ENCODE measurements at regions not wholly inside any gene's neighbourhood (a gene's known extent, or its start where the extent isn't known, plus 50 kb on each side); places are given as distances from the start of the nearest gene placed in this dataset.

DNA sequence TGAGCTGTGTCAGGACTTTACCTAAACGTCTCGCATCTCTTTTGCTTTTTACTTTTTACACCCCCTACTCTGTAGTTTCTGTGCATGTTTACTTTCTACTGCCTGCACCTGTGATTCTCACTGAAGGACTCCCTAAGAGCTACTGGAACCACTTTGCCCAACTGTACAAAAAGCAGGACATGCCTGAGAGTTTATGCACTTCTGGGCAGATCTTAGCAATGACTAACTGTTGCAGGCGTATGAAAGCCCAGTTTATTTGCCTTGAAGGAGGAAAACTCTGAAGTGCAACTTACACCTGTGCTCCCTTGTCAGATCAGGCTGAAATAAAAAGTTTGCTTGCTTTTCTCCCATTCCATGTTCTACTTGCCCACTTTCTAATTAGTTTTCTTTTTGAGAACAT lies 467.0 kb upstream of the USP24 start:
- Histone ChIP-seq H3K4me1 (ENCODE audit: insufficient read depth, low read length) (no peaks in the 10 kb centered on the region), H2AFZ (ENCODE audit: low read length) (no peak overlapping the region), H4K20me1 (ENCODE audit: insufficient read depth, low read length) (no peaks in the 10 kb centered on the region), H3K27ac (ENCODE audit: extremely low read length, insufficient read depth, low read length) (no peak overlapping the region), H3K9ac (ENCODE audit: insufficient read depth, low read depth, low read length) (no peak overlapping the region), H3K4me3 (replicated peaks in 1 of 3; ENCODE audit: insufficient read depth in 1 of 3, low read depth in 2 of 3, low read length in 3 of 3) (no peak overlapping the region), H3K79me2 (ENCODE audit: insufficient read depth, low read length) (no peaks in the 10 kb centered on the region), H3K9me3 (ENCODE audit: low read length) (no peaks in the 10 kb centered on the region), H3K4me2 (ENCODE audit: low read depth, low read length) (no peak overlapping the region), H3K27me3 (ENCODE audit: control insufficient read depth in 1 of 2, insufficient read depth in 2 of 2, low read length in 2 of 2) (peaks cover 0 to 2% of the 10 kb centered on the region in 2 experiments; a peak in 1 of 5 replicates), H3K36me3 (replicated peaks in 1 of 2; ENCODE audit: control insufficient read depth in 1 of 2, insufficient read depth in 2 of 2, low read length in 2 of 2) (no peaks in the 10 kb centered on the region)
- no TSS peak for BruUV-seq (replicated peaks)
- intact Hi-C loops (cut with micrococcal nuclease; ENCODE audit: unreplicated experiment) = no loop called here
- ATAC-seq (no peak), DNase-seq (ENCODE audit: low spot score) (no peak), FAIRE-seq (no peak)
- POLR2A ChIA-PET = no interaction called here
- in situ Hi-C loops (cut with HindIII; ENCODE audit: extremely low pct_ligation_motif_present, low pct_unique_long_range_greater_than_20kb) = no loop called here
- CTCF ChIA-PET (ENCODE audit: low intra/inter-chr PET ratio, low total read pairs) = no interaction called here
- TF ChIP-seq TP53 (CRISPR knock-in tag; conservative IDR thresholded peaks at IDR 0.05) = no peak
- 56% methylated on average over 3 of the region's 3 CpGs for WGBS (ENCODE audit: low lambda C conversion rate)

DNA sequence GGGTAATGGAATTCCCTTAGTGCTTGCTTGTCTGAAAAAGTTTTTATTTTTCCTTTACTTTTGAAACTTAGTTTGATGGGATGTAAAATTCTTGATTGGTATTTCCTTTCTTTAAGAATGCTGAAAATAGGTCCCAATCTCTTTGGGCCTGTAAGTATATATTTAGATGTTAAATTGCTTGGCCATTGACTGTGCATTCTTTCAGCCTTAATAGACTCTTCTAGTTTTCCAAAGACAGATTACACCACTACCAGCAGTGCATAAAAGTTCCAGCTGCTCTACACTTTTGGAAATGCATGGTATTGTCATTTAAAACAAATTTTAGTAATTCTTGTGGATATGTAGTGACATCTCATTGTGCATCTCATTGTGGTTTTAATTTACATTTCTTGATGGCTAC lies 464.8 kb upstream of the USP24 start:
- no peak overlapping the region for H3K4me2 ChIP-seq (ENCODE audit: low read depth, low read length)
- no peaks in the 10 kb centered on the region for H3K27me3 ChIP-seq (ENCODE audit: control insufficient read depth in 1 of 2, insufficient read depth in 2 of 2, low read length in 2 of 2)
- ATAC-seq (no peak), DNase-seq (ENCODE audit: low spot score) (no peak), FAIRE-seq (no peak)
- BruUV-seq (replicated peaks) = no TSS peak
- no peak overlapping the region for H3K4me3 ChIP-seq (replicated peaks in 1 of 3; ENCODE audit: insufficient read depth in 1 of 3, low read depth in 2 of 3, low read length in 3 of 3)
- H2AFZ ChIP-seq (ENCODE audit: low read length) = no peak overlapping the region
- H3K79me2 ChIP-seq (ENCODE audit: insufficient read depth, low read length) = no peaks in the 10 kb centered on the region
- in situ Hi-C loops (cut with HindIII; ENCODE audit: extremely low pct_ligation_motif_present, low pct_unique_long_range_greater_than_20kb) = no loop called here
- no peaks in the 10 kb centered on the region for H4K20me1 ChIP-seq (ENCODE audit: insufficient read depth, low read length)
- H3K4me1 ChIP-seq (ENCODE audit: insufficient read depth, low read length) = no peaks in the 10 kb centered on the region
- TF ChIP-seq ZMYM4 (CRISPR knock-in tag; IDR thresholded peaks at IDR 0.05) = no peak
- no peak for TF ChIP-seq PPARG (CRISPR knock-in tag; conservative IDR thresholded peaks at IDR 0.05)
- H3K27ac ChIP-seq (ENCODE audit: extremely low read length, insufficient read depth, low read length) = no peak overlapping the region
- intact Hi-C loops (cut with micrococcal nuclease; ENCODE audit: unreplicated experiment) = no loop called here
- ChIA-PET CTCF (ENCODE audit: low intra/inter-chr PET ratio, low total read pairs) (no interaction called here), POLR2A (no interaction called here)
- no peaks in the 10 kb centered on the region for H3K36me3 ChIP-seq (replicated peaks in 1 of 2; ENCODE audit: control insufficient read depth in 1 of 2, insufficient read depth in 2 of 2, low read length in 2 of 2)
- H3K9ac ChIP-seq (ENCODE audit: insufficient read depth, low read depth, low read length) = no peak overlapping the region
- H3K9me3 ChIP-seq (ENCODE audit: low read length) = no peaks in the 10 kb centered on the region

DNA sequence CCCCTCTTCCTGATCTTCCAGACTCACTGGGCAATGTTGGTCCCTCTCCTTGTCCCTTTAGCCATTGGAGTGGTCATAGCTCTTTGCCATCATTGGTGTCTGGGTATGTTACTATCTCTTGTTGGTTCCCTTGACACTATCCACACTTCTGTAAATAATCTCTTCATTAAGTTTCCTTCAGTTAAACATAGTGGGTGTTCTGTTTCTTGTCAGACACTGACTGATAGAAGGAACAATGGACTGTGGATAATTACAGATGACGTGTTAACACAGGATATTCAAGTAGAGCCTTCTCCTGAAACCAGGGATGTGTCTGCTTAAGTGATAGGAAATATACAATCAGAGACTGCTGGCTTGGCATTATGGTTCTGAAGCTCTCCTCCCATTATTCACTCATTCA lies 458.3 kb upstream of the USP24 start:
- Histone ChIP-seq H3K27me3 (ENCODE audit: control insufficient read depth in 1 of 2, insufficient read depth in 2 of 2, low read length in 2 of 2) (no peaks in the 10 kb centered on the region), H3K36me3 (replicated peaks in 1 of 2; ENCODE audit: control insufficient read depth in 1 of 2, insufficient read depth in 2 of 2, low read length in 2 of 2) (no peaks in the 10 kb centered on the region), H4K20me1 (ENCODE audit: insufficient read depth, low read length) (no peaks in the 10 kb centered on the region), H2AFZ (ENCODE audit: low read length) (no peak overlapping the region), H3K4me2 (ENCODE audit: low read depth, low read length) (no peak overlapping the region), H3K27ac (ENCODE audit: extremely low read length, insufficient read depth, low read length) (no peak overlapping the region), H3K4me1 (ENCODE audit: insufficient read depth, low read length) (peaks cover 7% of the 10 kb centered on the region; the same call in 1 of the 2 replicates), H3K9me3 (ENCODE audit: low read length) (no peaks in the 10 kb centered on the region), H3K4me3 (replicated peaks in 1 of 3; ENCODE audit: insufficient read depth in 1 of 3, low read depth in 2 of 3, low read length in 3 of 3) (no peak overlapping the region), H3K9ac (ENCODE audit: insufficient read depth, low read depth, low read length) (no peak overlapping the region), H3K79me2 (ENCODE audit: insufficient read depth, low read length) (no peaks in the 10 kb centered on the region)
- BruUV-seq (replicated peaks) = no TSS peak
- ChIA-PET CTCF (ENCODE audit: low intra/inter-chr PET ratio, low total read pairs) (no interaction called here), POLR2A (no interaction called here)
- in situ Hi-C loops (cut with HindIII; ENCODE audit: extremely low pct_ligation_motif_present, low pct_unique_long_range_greater_than_20kb) = no loop called here
- TF ChIP-seq ZFP36L2 (CRISPR knock-in tag; IDR thresholded peaks at IDR 0.05) (no peak), PHF8 (CRISPR knock-in tag; IDR thresholded peaks at IDR 0.05) (no peak), STAT5B (CRISPR knock-in tag; IDR thresholded peaks at IDR 0.05) (no peak), EZH2 (conservative IDR thresholded peaks at IDR 0.05; ENCODE audit: low read depth, low read length) (no peak), ARNT2 (CRISPR knock-in tag; IDR thresholded peaks at IDR 0.05; ENCODE audit: low read depth) (no peak), ZNF180 (CRISPR knock-in tag; IDR thresholded peaks at IDR 0.05; ENCODE audit: borderline replicate concordance, low read depth) (no peak), RBFOX2 (IDR thresholded peaks at IDR 0.05; ENCODE audit: low read depth, low read length) (no peak), ZNF354B (CRISPR knock-in tag; IDR thresholded peaks at IDR 0.05) (no peak), ZSCAN12 (CRISPR knock-in tag; IDR thresholded peaks at IDR 0.05) (no peak), GATAD2A (CRISPR knock-in tag; IDR thresholded peaks at IDR 0.05) (no peak)
- intact Hi-C loops (cut with micrococcal nuclease; ENCODE audit: unreplicated experiment) = no loop called here
- WGBS (ENCODE audit: low lambda C conversion rate) = 17% methylated on average over 1 of the region's 1 CpG
- ATAC-seq (no peak), FAIRE-seq (no peak), DNase-seq (ENCODE audit: low spot score) (no peak)
